ENCODE measurements at regions not wholly inside any gene's neighbourhood (a gene's known extent, or its start where the extent isn't known, plus 50 kb on each side); places are given as distances from the start of the nearest gene placed in this dataset.

- POLR2A ChIA-PET, result no interaction called here
Observed at GRCh38 chr14:54306806-54307205, 90.0 kb upstream of the CDKN3 start.

DNA sequence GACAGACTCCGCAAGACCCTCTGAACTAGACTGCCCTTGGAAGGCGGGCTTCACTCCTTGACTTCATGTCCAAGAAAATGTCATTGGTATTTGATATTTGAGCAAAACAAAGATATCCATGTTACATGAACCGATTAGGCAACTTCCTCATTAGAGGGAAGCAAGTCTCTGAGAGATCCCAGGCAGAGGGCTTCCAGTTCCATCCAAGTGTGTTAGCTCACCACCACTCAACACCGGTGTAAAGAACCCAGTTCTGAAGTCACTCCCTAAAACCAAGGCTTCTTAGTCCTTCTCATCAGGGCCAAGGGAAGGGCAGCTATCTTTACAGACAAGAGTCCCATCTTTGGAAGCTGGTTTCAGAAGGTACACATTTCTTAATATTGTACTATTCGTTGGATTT, 87.2 kb upstream of the CDKN3 start:
- Mint-ChIP-seq H3K4me3 (no peak overlapping the region), H3K9me3 (no peaks in the 10 kb centered on the region), H3K36me3 (ENCODE audit: low read depth) (no peaks in the 10 kb centered on the region), H3K27me3 (peaks cover 15% of the 10 kb centered on the region), H3K27ac (no peak overlapping the region), H3K4me1 (no peaks in the 10 kb centered on the region)
- no peak for TF ChIP-seq CTCF (IDR thresholded peaks at IDR 0.05)
- DNase-seq (no peak), ATAC-seq (ENCODE audit: low read depth) (no peak)
- intact Hi-C loops (cut with micrococcal nuclease), result no loop called here
- ChIA-PET POLR2A (no interaction called here), CTCF (no interaction called here)

More at GRCh38 chr14:54306806-54307205, 90.0 kb upstream of the CDKN3 start:
- H3K36me3 Mint-ChIP-seq (ENCODE audit: low read depth), result no peaks in the 10 kb centered on the region
- intact Hi-C loops (cut with micrococcal nuclease), result no loop called here
- no peak overlapping the region for H3K27ac Mint-ChIP-seq
- DNase-seq (no peak), ATAC-seq (ENCODE audit: low read depth) (no peak)
- H3K4me3 Mint-ChIP-seq, result no peak overlapping the region
- no peaks in the 10 kb centered on the region for H3K9me3 Mint-ChIP-seq
- CTCF ChIA-PET, result no interaction called here
- H3K4me1 Mint-ChIP-seq, result no peaks in the 10 kb centered on the region
- peaks cover 13% of the 10 kb centered on the region for H3K27me3 Mint-ChIP-seq
- no peak for TF ChIP-seq CTCF (IDR thresholded peaks at IDR 0.05)

DNA sequence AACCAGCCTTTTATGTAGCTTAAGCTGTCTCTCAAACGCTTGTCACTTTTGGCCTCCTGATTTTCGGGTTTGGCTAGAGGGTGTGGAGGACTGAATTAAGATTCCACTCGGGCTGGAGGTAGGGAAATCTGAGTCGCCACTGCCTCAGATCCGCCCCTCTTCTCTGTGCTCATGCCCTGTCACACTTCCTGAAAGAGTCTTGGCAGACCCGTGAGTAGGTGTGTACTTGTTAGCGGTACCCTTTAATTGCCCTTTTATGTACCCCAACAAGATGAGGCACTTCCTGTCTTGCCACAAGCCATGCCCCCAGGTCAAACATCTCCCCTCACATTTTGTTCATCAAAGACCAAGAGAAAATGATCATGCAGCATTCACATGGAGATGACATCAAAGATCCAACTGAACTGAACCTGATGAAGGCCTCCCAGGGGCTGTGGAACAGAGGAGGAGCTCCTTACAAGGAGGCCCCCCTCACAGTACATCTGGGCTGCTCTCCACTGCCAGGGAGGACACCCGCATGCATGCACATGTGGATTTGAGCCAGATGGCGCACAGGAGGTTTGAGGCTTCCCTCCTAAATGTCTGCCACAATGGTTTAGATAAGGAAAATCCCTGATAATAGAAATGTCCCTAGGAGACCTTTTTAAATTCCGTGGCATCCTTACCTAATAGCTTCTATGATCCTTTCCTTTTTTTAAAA, 86.5 kb upstream of the CDKN3 start:
- TF ChIP-seq CTCF (IDR thresholded peaks at IDR 0.05), result no peak
- no peaks in the 10 kb centered on the region for H3K4me1 Mint-ChIP-seq
- H3K27me3 Mint-ChIP-seq, result peaks cover 10% of the 10 kb centered on the region
- H3K4me3 Mint-ChIP-seq, result no peak overlapping the region
- intact Hi-C loops (cut with micrococcal nuclease), result no loop called here
- ChIA-PET CTCF (no interaction called here), POLR2A (no interaction called here)
- no peak overlapping the region for H3K27ac Mint-ChIP-seq
- H3K36me3 Mint-ChIP-seq (ENCODE audit: low read depth), result no peaks in the 10 kb centered on the region
- H3K9me3 Mint-ChIP-seq, result no peaks in the 10 kb centered on the region
- ATAC-seq (ENCODE audit: low read depth) (no peak), DNase-seq (no peak)

- Mint-ChIP-seq H3K27me3 (peaks cover 6% of the 10 kb centered on the region), H3K4me1 (no peaks in the 10 kb centered on the region), H3K27ac (no peak overlapping the region), H3K36me3 (ENCODE audit: low read depth) (no peaks in the 10 kb centered on the region), H3K4me3 (no peak overlapping the region), H3K9me3 (no peaks in the 10 kb centered on the region)
- DNase-seq (no peak), ATAC-seq (ENCODE audit: low read depth) (no peak)
- intact Hi-C loops (cut with micrococcal nuclease), result no loop called here
- POLR2A ChIA-PET, result no interaction called here
- CTCF ChIA-PET, result no interaction called here
- no peak for TF ChIP-seq CTCF (IDR thresholded peaks at IDR 0.05)
Observed at GRCh38 chr14:54310851-54311228, 86.0 kb upstream of the CDKN3 start.

GRCh38 chr14:54312166-54312801, 84.5 kb upstream of the CDKN3 start:
- ChIA-PET CTCF (no interaction called here), POLR2A (no interaction called here)
- Mint-ChIP-seq H3K27ac (no peak overlapping the region), H3K36me3 (ENCODE audit: low read depth) (no peaks in the 10 kb centered on the region), H3K4me1 (no peaks in the 10 kb centered on the region), H3K9me3 (no peaks in the 10 kb centered on the region), H3K27me3 (peaks cover 6% of the 10 kb centered on the region), H3K4me3 (no peak overlapping the region)
- TF ChIP-seq CTCF (IDR thresholded peaks at IDR 0.05), result no peak
- intact Hi-C loops (cut with micrococcal nuclease), result no loop called here
- DNase-seq (no peak), ATAC-seq (ENCODE audit: low read depth) (no peak)
